ENCODE measurements at regions not wholly inside any gene's neighbourhood (a gene's known extent, or its start where the extent isn't known, plus 50 kb on each side); places are given as distances from the start of the nearest gene placed in this dataset.

GRCh38 chr6:30272032-30272431 lies 54.7 kb upstream of the TRIM39 start:
- H3K4me3 Mint-ChIP-seq, result no peak overlapping the region
- no peak for ATAC-seq
- no peaks in the 10 kb centered on the region for H3K4me1 Mint-ChIP-seq
- peaks cover 5% of the 10 kb centered on the region for H3K9me3 Mint-ChIP-seq (ENCODE audit: low read depth)
- H3K27ac Mint-ChIP-seq, result no peak overlapping the region
- DNase-seq, result no peak
- CTCF ChIA-PET, result interaction anchor here (0.6 kb wide), 1 partner anchor 8 kb away, joined by 3 read pairs; no protein-coding TSS in a partner anchor
- H3K27me3 Mint-ChIP-seq, result peaks cover 51% of the 10 kb centered on the region
- peaks cover 2% of the 10 kb centered on the region for H3K36me3 Mint-ChIP-seq

- Mint-ChIP-seq H3K4me3 (no peak overlapping the region), H3K4me1 (no peaks in the 10 kb centered on the region), H3K36me3 (peaks cover 4% of the 10 kb centered on the region), H3K27ac (no peak overlapping the region), H3K27me3 (peaks cover 17% of the 10 kb centered on the region), H3K9me3 (ENCODE audit: low read depth) (peaks cover 5% of the 10 kb centered on the region)
- CTCF ChIA-PET, result interaction anchor here (1.0 kb wide), 1 partner anchor 48 kb away, joined by 4 read pairs; no protein-coding TSS in a partner anchor
- no peak for ATAC-seq
- DNase-seq, result no peak
Measured at GRCh38 chr6:30267423-30267822, 54.2 kb upstream of the TRIM26 start.

GRCh38 chr6:30265594-30265993 lies 52.4 kb upstream of the TRIM26 start:
- no peak for DNase-seq
- H3K4me1 Mint-ChIP-seq, result peaks cover 1% of the 10 kb centered on the region
- H3K4me3 Mint-ChIP-seq, result no peak overlapping the region
- no peak for ATAC-seq
- H3K27me3 Mint-ChIP-seq, result peaks cover 10% of the 10 kb centered on the region
- H3K36me3 Mint-ChIP-seq, result peaks cover 2% of the 10 kb centered on the region
- H3K27ac Mint-ChIP-seq, result no peak overlapping the region
- CTCF ChIA-PET, result no interaction called here
- H3K9me3 Mint-ChIP-seq (ENCODE audit: low read depth), result no peaks in the 10 kb centered on the region

- Mint-ChIP-seq H3K4me3 (no peak overlapping the region), H3K27ac (no peak overlapping the region), H3K36me3 (peaks cover 2% of the 10 kb centered on the region), H3K4me1 (peaks cover 3% of the 10 kb centered on the region), H3K27me3 (peaks cover 10% of the 10 kb centered on the region), H3K9me3 (ENCODE audit: low read depth) (no peaks in the 10 kb centered on the region)
- ATAC-seq, result no peak
- CTCF ChIA-PET, result interaction anchor here (0.5 kb wide), 1 partner anchor 815 kb away, joined by 3 read pairs; no protein-coding TSS in a partner anchor
- no peak for DNase-seq
Measured at GRCh38 chr6:30265181-30265580, 52.0 kb upstream of the TRIM26 start.

- no peaks in the 10 kb centered on the region for H3K9me3 Mint-ChIP-seq (ENCODE audit: low read depth)
Measured at GRCh38 chr6:30264743-30265142, 51.5 kb upstream of the TRIM26 start.

GRCh38 chr6:30263734-30264133 lies 50.5 kb upstream of the TRIM26 start:
- H3K4me1 Mint-ChIP-seq, result peaks cover 10% of the 10 kb centered on the region
- DNase-seq (no peak), ATAC-seq (no peak)
- peaks cover 2% of the 10 kb centered on the region for H3K36me3 Mint-ChIP-seq
- no peaks in the 10 kb centered on the region for H3K9me3 Mint-ChIP-seq (ENCODE audit: low read depth)
- H3K27me3 Mint-ChIP-seq, result peaks cover 14% of the 10 kb centered on the region
- no peak overlapping the region for H3K4me3 Mint-ChIP-seq
- CTCF ChIA-PET, result no interaction called here
- no peak overlapping the region for H3K27ac Mint-ChIP-seq

More at GRCh38 chr6:30264743-30265142, 51.5 kb upstream of the TRIM26 start:
- CTCF ChIA-PET, result interaction anchor here (0.5 kb wide), 1 partner anchor 816 kb away, joined by 3 read pairs; no protein-coding TSS in a partner anchor
- DNase-seq (no peak), ATAC-seq (no peak)
- Mint-ChIP-seq H3K27ac (no peak overlapping the region), H3K4me3 (no peak overlapping the region), H3K36me3 (peaks cover 2% of the 10 kb centered on the region), H3K4me1 (peaks cover 3% of the 10 kb centered on the region), H3K27me3 (peaks cover 9% of the 10 kb centered on the region)
